ENCODE measurements at regions not wholly inside any gene's neighbourhood (a gene's known extent, or its start where the extent isn't known, plus 50 kb on each side); places are given as distances from the start of the nearest gene placed in this dataset.

DNA sequence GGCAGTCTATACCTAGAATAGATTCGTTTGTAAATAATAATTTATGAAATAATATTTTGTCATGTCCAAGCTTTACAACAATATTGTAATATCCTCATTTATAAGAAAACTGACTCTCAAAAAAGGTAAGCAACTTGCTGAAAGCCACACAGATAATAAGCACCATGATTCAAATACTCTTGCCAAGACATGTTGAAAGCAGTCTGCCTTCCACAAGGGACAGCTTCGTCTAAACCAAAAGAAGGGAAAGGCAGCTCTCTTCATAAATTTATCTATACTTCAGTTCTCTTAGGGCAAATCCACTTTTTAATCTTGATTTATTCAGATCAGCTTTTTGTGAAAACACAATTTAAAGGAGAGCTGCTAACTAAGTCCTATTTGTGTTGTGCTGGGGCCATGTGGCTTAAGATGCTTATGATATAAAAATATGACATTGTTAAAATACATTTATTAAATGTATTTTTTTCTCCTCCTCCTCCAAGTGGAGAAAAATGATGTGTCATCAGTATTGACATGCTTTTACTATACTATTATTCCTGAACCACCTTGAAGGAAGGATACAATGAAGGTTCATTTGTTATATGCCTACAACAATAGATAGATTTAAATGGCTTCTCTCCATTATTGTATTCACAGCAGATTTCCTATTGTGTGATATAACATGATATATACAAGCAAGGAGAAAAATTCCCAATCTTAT is 737.0 kb downstream of the HDGFL1 start:
- TF ChIP-seq CTCF (conservative IDR thresholded peaks at IDR 0.05; ENCODE audit: low read depth, low read length) (no peak), RCOR1 (IDR thresholded peaks at IDR 0.05; ENCODE audit: insufficient replicate concordance, low read length) (no peak)
